ENCODE measurements at regions not wholly inside any gene's neighbourhood (a gene's known extent, or its start where the extent isn't known, plus 50 kb on each side); places are given as distances from the start of the nearest gene placed in this dataset.

DNA sequence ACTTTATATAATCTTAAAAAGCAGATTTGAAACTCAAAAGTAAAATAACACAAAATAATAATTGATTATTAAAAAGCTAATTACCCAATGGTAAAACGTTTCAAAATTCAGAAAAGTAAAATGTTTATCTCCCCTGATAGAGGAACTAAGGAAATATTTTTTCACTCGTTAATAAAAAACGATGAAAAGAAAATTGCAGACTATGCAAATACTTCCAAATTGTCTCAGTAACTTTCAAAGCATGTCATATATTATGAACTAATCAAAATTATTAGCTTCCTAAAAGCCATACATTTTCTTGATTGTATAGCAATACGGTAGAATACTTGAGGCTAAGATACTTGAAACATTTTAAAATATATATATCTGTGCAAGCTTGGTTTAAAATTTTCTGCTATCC, 366.3 kb downstream of the TLL1 start:
- no peaks in the 10 kb centered on the region for H3K9me3 ChIP-seq
- no peaks in the 10 kb centered on the region for H3K4me1 ChIP-seq
- in situ Hi-C loops (cut with MboI; ENCODE audit: low pct_ligation_motif_present in 1 of 4, low pct_unique_long_range_greater_than_20kb in 1 of 4, low sequenced_read_pairs in 3 of 4) = no loop called here
- WGBS, 2 donors (ENCODE audit: low coverage in 1 of 2) = 76 to 77% methylated on average over 4 of the region's 4 CpGs
- no peak for DNase-seq
- intact Hi-C loops (cut with DNase I; ENCODE audit: low total_unique reads) = no loop called here
- no peak overlapping the region for H3K27ac ChIP-seq
- no peaks in the 10 kb centered on the region for H3K27me3 ChIP-seq
- no peak overlapping the region for H3K4me3 ChIP-seq
- no peaks in the 10 kb centered on the region for H3K36me3 ChIP-seq
- no peak for TF ChIP-seq EP300 (IDR thresholded peaks at IDR 0.05; ENCODE audit: low read depth)
- TF ChIP-seq POLR2AphosphoS5 (IDR thresholded peaks at IDR 0.05) = no peak
- no peak for TF ChIP-seq POLR2A (IDR thresholded peaks at IDR 0.05)
- TF ChIP-seq CTCF (IDR thresholded peaks at IDR 0.05) = no peak

- intact Hi-C loops (cut with DNase I; ENCODE audit: low total_unique reads) = no loop called here
- H3K9me3 ChIP-seq = no peaks in the 10 kb centered on the region
- in situ Hi-C loops (cut with MboI; ENCODE audit: low pct_ligation_motif_present in 1 of 4, low pct_unique_long_range_greater_than_20kb in 1 of 4, low sequenced_read_pairs in 3 of 4) = no loop called here
- no peaks in the 10 kb centered on the region for H3K36me3 ChIP-seq
- no peaks in the 10 kb centered on the region for H3K27me3 ChIP-seq
- TF ChIP-seq EP300 (IDR thresholded peaks at IDR 0.05; ENCODE audit: low read depth) (no peak), POLR2A (IDR thresholded peaks at IDR 0.05) (no peak), POLR2AphosphoS5 (IDR thresholded peaks at IDR 0.05) (no peak), CTCF (IDR thresholded peaks at IDR 0.05) (peak in 4 of 5 experiments; percentile 18 to 37 (median 30))
- DNase-seq = no peak
- H3K27ac ChIP-seq = no peak overlapping the region
- 59 to 66% methylated on average over 4 of the region's 4 CpGs for WGBS, 2 donors (ENCODE audit: low coverage in 1 of 2)
- no peak overlapping the region for H3K4me3 ChIP-seq
- H3K4me1 ChIP-seq = no peaks in the 10 kb centered on the region
Measured at GRCh38 chr4:166252487-166253402, 379.7 kb downstream of the TLL1 start.

- no peak overlapping the region for H3K4me3 ChIP-seq
- no peaks in the 10 kb centered on the region for H3K27me3 ChIP-seq
- in situ Hi-C loops (cut with MboI; ENCODE audit: low pct_ligation_motif_present in 1 of 4, low pct_unique_long_range_greater_than_20kb in 1 of 4, low sequenced_read_pairs in 3 of 4) = no loop called here
- WGBS, 2 donors (ENCODE audit: low coverage in 1 of 2) = 87 to 95% methylated on average over 2 of the region's 2 CpGs
- H3K9me3 ChIP-seq = no peaks in the 10 kb centered on the region
- H3K27ac ChIP-seq = no peak overlapping the region
- no peak for TF ChIP-seq CTCF (IDR thresholded peaks at IDR 0.05)
- TF ChIP-seq POLR2AphosphoS5 (IDR thresholded peaks at IDR 0.05) = no peak
- TF ChIP-seq POLR2A (IDR thresholded peaks at IDR 0.05) = no peak
- no peak for TF ChIP-seq EP300 (IDR thresholded peaks at IDR 0.05; ENCODE audit: low read depth)
- intact Hi-C loops (cut with DNase I; ENCODE audit: low total_unique reads) = no loop called here
- no peak for DNase-seq
- H3K4me1 ChIP-seq = no peaks in the 10 kb centered on the region
- H3K36me3 ChIP-seq = no peaks in the 10 kb centered on the region
Measured at GRCh38 chr4:166257276-166257675, 384.2 kb downstream of the TLL1 start.

DNA sequence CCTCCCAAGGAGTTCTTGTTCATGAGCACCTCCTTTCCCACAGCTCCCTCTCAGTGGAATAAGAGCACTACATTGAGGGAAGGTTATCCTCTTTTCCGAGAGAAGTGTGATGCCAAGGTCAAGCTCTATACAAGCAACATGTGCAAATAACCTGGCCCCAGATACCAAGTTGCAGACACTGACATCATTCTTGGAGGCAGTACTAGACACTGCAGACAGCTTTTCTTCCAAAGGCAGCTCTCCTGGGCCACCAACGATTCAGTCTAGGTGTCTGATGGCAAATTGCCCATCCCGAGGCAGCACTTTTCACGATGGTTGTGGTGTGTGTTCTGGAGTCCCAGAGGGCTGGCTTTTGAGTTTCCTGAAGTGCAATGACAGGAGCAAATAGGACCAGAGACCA, 384.9 kb downstream of the TLL1 start:
- H3K4me3 ChIP-seq = no peak overlapping the region
- DNase-seq = no peak
- no peaks in the 10 kb centered on the region for H3K9me3 ChIP-seq
- no peak overlapping the region for H3K27ac ChIP-seq
- no peaks in the 10 kb centered on the region for H3K4me1 ChIP-seq
- TF ChIP-seq EP300 (IDR thresholded peaks at IDR 0.05; ENCODE audit: low read depth) = no peak
- intact Hi-C loops (cut with DNase I; ENCODE audit: low total_unique reads) (no loop called here), in situ Hi-C loops (cut with MboI; ENCODE audit: low pct_ligation_motif_present in 1 of 4, low pct_unique_long_range_greater_than_20kb in 1 of 4, low sequenced_read_pairs in 3 of 4) (no loop called here)
- H3K36me3 ChIP-seq = no peaks in the 10 kb centered on the region
- no peaks in the 10 kb centered on the region for H3K27me3 ChIP-seq
- WGBS, 2 donors (ENCODE audit: low coverage in 1 of 2) = 41 to 51% methylated on average over 2 to 4 of the region's 4 CpGs
